ENCODE measurements at regions not wholly inside any gene's neighbourhood (a gene's known extent, or its start where the extent isn't known, plus 50 kb on each side); places are given as distances from the start of the nearest gene placed in this dataset.

DNA sequence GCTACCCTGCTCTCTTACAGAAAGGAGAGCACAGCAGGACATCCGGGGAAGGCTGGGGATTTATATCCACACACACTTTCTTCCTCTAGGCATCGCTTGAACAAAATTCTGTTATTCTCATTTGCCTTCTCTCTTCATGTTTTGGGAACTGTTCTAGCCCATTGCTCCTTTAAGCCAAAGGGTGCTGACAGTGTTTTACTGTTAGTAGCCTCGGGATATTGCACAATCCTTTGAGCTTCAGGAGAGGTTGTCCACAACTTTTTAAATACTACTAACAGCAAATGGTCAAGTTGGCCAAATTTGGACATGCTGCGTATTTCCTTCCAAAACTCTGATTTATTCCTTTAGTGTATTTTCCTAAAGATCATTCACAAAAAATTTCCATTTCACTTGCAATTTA is 579.2 kb upstream of the RGS18 start:
- Histone ChIP-seq H3K36me3 (ENCODE audit: insufficient read depth in 1 of 2, low read depth in 1 of 2) (no peaks in the 10 kb centered on the region), H3K4me3 (no peak overlapping the region), H3K27ac (no peak overlapping the region), H3K9me3 (no peaks in the 10 kb centered on the region), H3K4me1 (no peaks in the 10 kb centered on the region), H3K27me3 (ENCODE audit: insufficient read depth in 3 of 3, low read length in 2 of 3) (no peaks in the 10 kb centered on the region)
- TF ChIP-seq, protein P1, sequence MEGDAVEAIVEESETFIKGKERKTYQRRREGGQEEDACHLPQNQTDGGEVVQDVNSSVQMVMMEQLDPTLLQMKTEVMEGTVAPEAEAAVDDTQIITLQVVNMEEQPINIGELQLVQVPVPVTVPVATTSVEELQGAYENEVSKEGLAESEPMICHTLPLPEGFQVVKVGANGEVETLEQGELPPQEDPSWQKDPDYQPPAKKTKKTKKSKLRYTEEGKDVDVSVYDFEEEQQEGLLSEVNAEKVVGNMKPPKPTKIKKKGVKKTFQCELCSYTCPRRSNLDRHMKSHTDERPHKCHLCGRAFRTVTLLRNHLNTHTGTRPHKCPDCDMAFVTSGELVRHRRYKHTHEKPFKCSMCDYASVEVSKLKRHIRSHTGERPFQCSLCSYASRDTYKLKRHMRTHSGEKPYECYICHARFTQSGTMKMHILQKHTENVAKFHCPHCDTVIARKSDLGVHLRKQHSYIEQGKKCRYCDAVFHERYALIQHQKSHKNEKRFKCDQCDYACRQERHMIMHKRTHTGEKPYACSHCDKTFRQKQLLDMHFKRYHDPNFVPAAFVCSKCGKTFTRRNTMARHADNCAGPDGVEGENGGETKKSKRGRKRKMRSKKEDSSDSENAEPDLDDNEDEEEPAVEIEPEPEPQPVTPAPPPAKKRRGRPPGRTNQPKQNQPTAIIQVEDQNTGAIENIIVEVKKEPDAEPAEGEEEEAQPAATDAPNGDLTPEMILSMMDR (IDR thresholded peaks at IDR 0.05) = no peak
- no peak for DNase-seq
- intact Hi-C loops (cut with DNase I) = no loop called here
- 68 to 78% (median 71%) methylated on average over 4 of the region's 4 CpGs for WGBS, 3 donors
- no peak for ATAC-seq

DNA sequence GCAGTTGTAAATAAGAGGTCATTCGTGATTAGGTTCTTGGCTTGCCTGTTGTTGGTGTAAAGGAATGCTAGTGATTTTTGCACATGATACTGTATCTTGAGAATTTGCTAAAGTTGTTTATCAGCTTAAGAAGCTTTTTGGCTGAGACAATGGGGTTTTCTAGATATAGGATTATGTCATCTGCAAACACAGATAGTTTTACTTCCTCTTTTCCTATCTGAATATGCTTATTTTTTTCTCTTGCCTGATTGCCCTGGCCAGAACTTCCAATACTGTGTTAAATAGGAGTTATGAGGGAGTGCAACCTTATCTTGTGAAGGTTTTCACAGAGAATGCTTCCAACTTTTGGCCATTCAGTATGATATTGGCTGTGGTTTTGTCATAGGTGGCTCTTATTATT is 576.1 kb upstream of the RGS18 start:
- no peak overlapping the region for H3K27ac ChIP-seq
- no peaks in the 10 kb centered on the region for H3K36me3 ChIP-seq (ENCODE audit: insufficient read depth in 1 of 2, low read depth in 1 of 2)
- no peaks in the 10 kb centered on the region for H3K4me1 ChIP-seq
- no peaks in the 10 kb centered on the region for H3K27me3 ChIP-seq (ENCODE audit: insufficient read depth in 3 of 3, low read length in 2 of 3)
- no peaks in the 10 kb centered on the region for H3K9me3 ChIP-seq
- H3K4me3 ChIP-seq = no peak overlapping the region
- intact Hi-C loops (cut with DNase I) = no loop called here
- DNase-seq = no peak
- ATAC-seq = no peak
- TF ChIP-seq, protein P1 (IDR thresholded peaks at IDR 0.05) = no peak
- WGBS, 3 donors = 66 to 76% (median 74%) methylated on average over 1 of the region's 1 CpG

DNA sequence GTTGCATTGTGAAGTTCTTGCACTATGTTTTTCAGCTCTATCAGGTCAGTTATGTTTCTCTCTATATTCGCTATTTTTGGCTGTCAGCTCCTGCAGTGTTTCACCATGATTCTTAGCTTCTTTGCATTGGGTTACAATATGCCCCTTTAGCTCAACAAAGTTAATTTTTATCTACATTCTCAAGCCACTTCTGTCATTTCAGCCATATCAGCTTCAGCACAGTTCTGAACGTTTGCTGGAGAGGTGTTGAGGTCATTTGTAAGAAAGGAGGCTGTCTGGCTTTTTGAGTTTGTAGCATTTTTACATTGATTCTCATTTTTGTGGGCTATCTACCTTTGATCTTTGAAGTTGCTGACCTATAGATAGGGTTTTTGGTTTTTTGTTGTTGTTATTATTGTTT is 573.2 kb upstream of the RGS18 start:
- Histone ChIP-seq H3K36me3 (ENCODE audit: insufficient read depth in 1 of 2, low read depth in 1 of 2) (no peaks in the 10 kb centered on the region), H3K4me1 (no peaks in the 10 kb centered on the region), H3K27ac (no peak overlapping the region), H3K27me3 (ENCODE audit: insufficient read depth in 3 of 3, low read length in 2 of 3) (no peaks in the 10 kb centered on the region), H3K9me3 (no peaks in the 10 kb centered on the region), H3K4me3 (no peak overlapping the region)
- ATAC-seq (no peak), DNase-seq (no peak)
- TF ChIP-seq, protein P1 (IDR thresholded peaks at IDR 0.05) = no peak
- 70 to 80% (median 79%) methylated on average over 2 of the region's 2 CpGs for WGBS, 3 donors
- intact Hi-C loops (cut with DNase I) = no loop called here

DNA sequence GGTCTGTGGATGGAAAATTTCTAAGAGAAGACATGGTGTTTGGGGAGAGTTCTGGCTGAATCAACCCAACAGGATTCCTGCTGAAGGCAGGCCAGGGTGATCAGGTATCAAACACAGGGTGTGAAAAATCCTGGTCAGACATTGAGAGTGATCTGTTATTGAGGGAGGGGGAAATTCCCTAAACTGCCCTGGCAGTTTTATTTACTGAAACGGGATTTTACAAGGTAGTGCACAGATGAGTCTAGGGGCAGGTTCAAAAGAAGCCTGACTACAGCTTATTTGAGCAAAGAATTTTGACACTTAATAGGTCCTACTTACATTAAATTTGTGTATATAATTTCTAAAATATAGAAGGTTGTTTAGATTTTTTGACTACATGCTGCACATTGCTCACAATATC is 569.4 kb upstream of the RGS18 start:
- H3K27ac ChIP-seq = no peak overlapping the region
- intact Hi-C loops (cut with DNase I) = no loop called here
- H3K4me1 ChIP-seq = no peaks in the 10 kb centered on the region
- H3K36me3 ChIP-seq (ENCODE audit: insufficient read depth in 1 of 2, low read depth in 1 of 2) = no peaks in the 10 kb centered on the region
- no peak overlapping the region for H3K4me3 ChIP-seq
- no peaks in the 10 kb centered on the region for H3K27me3 ChIP-seq (ENCODE audit: insufficient read depth in 3 of 3, low read length in 2 of 3)
- DNase-seq (no peak), ATAC-seq (no peak)
- no peaks in the 10 kb centered on the region for H3K9me3 ChIP-seq
- 76 to 88% (median 77%) methylated on average over 1 of the region's 1 CpG for WGBS, 3 donors
- TF ChIP-seq, protein P1 (IDR thresholded peaks at IDR 0.05) = no peak

DNA sequence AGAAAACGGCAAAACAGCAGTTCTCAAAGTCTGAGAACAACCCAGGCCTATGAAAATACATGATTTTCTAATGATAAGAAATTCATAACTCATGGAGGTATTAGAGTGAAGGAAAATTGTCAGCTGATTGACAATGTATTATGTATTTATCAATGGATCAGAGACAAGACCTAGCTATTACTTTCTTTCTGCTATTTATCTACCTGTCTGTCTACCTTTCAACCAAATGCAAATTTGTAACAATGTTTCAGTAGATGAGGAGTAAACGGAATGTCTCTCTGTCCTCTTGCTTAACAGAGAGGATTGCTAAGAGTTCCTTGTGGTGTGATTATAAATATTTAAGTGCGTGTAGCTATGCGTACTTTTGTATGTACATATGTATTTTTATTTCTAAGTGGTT is 568.7 kb upstream of the RGS18 start:
- Histone ChIP-seq H3K27me3 (ENCODE audit: insufficient read depth in 3 of 3, low read length in 2 of 3) (no peaks in the 10 kb centered on the region), H3K4me3 (no peak overlapping the region), H3K9me3 (no peaks in the 10 kb centered on the region), H3K27ac (no peak overlapping the region), H3K4me1 (no peaks in the 10 kb centered on the region), H3K36me3 (ENCODE audit: insufficient read depth in 1 of 2, low read depth in 1 of 2) (no peaks in the 10 kb centered on the region)
- TF ChIP-seq, protein P1 (IDR thresholded peaks at IDR 0.05) = no peak
- no peak for DNase-seq
- WGBS, 3 donors = 93 to 95% (median 93%) methylated on average over 4 of the region's 4 CpGs
- ATAC-seq = no peak
- intact Hi-C loops (cut with DNase I) = no loop called here

Measured in psoas muscle (tissue), 7 donors.